Osteoblast (primary cell): ENCODE measurements at regions not wholly inside any gene's neighbourhood (a gene's known extent, or its start where the extent isn't known, plus 50 kb on each side); places are given as distances from the start of the nearest gene placed in this dataset.

ENCODE experiments used
- DNase-seq: peaks from one replicate; pipeline ENCODE4 v3.0.0; 2011; ENCODE audit warnings: low spot score, mixed read lengths; ENCODE audit not compliant: insufficient read length; ENCODE audit errors: missing footprints
- H2AFZ ChIP-seq: 2 replicates; pipeline ENCODE4 v1.6.0; 2011; ENCODE audit warnings: mild to moderate bottlenecking, low read length
- H3K27ac ChIP-seq: 2 replicates; pipeline ENCODE4 v1.5.1; 2011; ENCODE audit warnings: mild to moderate bottlenecking, low read depth, low read length, moderate library complexity
- H3K27me3 ChIP-seq: 2 replicates; pipeline ENCODE4 v1.6.0; 2012; ENCODE audit warnings: mild to moderate bottlenecking, control low read depth, inconsistent platforms, low read length, moderate library complexity; ENCODE audit not compliant: insufficient read depth
- H3K36me3 ChIP-seq: 2 replicates; pipeline ENCODE4 v1.5.1; 2011; ENCODE audit warnings: mild to moderate bottlenecking, low read length, control low read depth, moderate library complexity; ENCODE audit not compliant: insufficient read depth
- H3K4me1 ChIP-seq: 2 replicates; pipeline ENCODE4 v1.5.1; 2011; ENCODE audit warnings: mild to moderate bottlenecking, low read length, control low read depth, moderate library complexity; ENCODE audit not compliant: insufficient read depth
- H3K4me2 ChIP-seq: 2 replicates; pipeline ENCODE4 v1.6.0; 2011; ENCODE audit warnings: mild to moderate bottlenecking, low read length; ENCODE audit not compliant: insufficient read depth
- H3K4me3 ChIP-seq: fragments of 200-600 bp; sonication (generic); 3 replicates; pipeline ENCODE4 v1.5.1; 2012; ENCODE audit warnings: mild to moderate bottlenecking, low read length, inconsistent platforms; ENCODE audit not compliant: insufficient read depth
- H3K79me2 ChIP-seq: 2 replicates; pipeline ENCODE4 v1.6.0; 2012; ENCODE audit warnings: mild to moderate bottlenecking, low read length, control low read depth, inconsistent platforms; ENCODE audit not compliant: insufficient read depth
- H3K9me3 ChIP-seq: 2 replicates; pipeline ENCODE4 v1.5.1; 2011; ENCODE audit warnings: low read depth, low read length, control low read depth
- H4K20me1 ChIP-seq: 2 replicates; pipeline ENCODE4 v1.6.0; 2012; ENCODE audit warnings: mild to moderate bottlenecking, low read length, control low read depth; ENCODE audit not compliant: insufficient read depth
- TF ChIP-seq, protein P1 (sequence below): IDR thresholded peaks from 2 replicates; pipeline ENCODE4 v1.5.1; 2011; ENCODE audit warnings: mild to moderate bottlenecking, low read depth, low read length, moderate library complexity; ENCODE audit errors: extremely low read depth

- Histone ChIP-seq H3K27ac (no peak overlapping the region), H3K4me2 (no peak overlapping the region), H3K79me2 (no peaks in the 10 kb centered on the region), H4K20me1 (no peaks in the 10 kb centered on the region), H2AFZ (no peak overlapping the region), H3K4me3 (no peak overlapping the region), H3K36me3 (no peaks in the 10 kb centered on the region), H3K27me3 (no peaks in the 10 kb centered on the region), H3K4me1 (no peaks in the 10 kb centered on the region), H3K9me3 (no peaks in the 10 kb centered on the region)
- no peak for DNase-seq
- TF ChIP-seq, protein P1, sequence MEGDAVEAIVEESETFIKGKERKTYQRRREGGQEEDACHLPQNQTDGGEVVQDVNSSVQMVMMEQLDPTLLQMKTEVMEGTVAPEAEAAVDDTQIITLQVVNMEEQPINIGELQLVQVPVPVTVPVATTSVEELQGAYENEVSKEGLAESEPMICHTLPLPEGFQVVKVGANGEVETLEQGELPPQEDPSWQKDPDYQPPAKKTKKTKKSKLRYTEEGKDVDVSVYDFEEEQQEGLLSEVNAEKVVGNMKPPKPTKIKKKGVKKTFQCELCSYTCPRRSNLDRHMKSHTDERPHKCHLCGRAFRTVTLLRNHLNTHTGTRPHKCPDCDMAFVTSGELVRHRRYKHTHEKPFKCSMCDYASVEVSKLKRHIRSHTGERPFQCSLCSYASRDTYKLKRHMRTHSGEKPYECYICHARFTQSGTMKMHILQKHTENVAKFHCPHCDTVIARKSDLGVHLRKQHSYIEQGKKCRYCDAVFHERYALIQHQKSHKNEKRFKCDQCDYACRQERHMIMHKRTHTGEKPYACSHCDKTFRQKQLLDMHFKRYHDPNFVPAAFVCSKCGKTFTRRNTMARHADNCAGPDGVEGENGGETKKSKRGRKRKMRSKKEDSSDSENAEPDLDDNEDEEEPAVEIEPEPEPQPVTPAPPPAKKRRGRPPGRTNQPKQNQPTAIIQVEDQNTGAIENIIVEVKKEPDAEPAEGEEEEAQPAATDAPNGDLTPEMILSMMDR, result no peak
Observed at GRCh38 chr5:103953601-103954382, 391.2 kb upstream of the NUDT12 start.

- Histone ChIP-seq H3K4me2 (no peak overlapping the region), H2AFZ (no peak overlapping the region), H3K9me3 (no peaks in the 10 kb centered on the region), H3K36me3 (no peaks in the 10 kb centered on the region), H4K20me1 (no peaks in the 10 kb centered on the region), H3K27ac (no peak overlapping the region), H3K79me2 (no peaks in the 10 kb centered on the region), H3K4me1 (no peaks in the 10 kb centered on the region), H3K27me3 (no peaks in the 10 kb centered on the region), H3K4me3 (no peak overlapping the region)
- TF ChIP-seq, protein P1, result no peak
- DNase-seq, result no peak
Observed at GRCh38 chr5:103951776-103952175, 389.2 kb upstream of the NUDT12 start.

- no peak overlapping the region for H3K4me3 ChIP-seq
- no peak overlapping the region for H3K4me2 ChIP-seq
- H3K27ac ChIP-seq, result no peak overlapping the region
- H3K4me1 ChIP-seq, result no peaks in the 10 kb centered on the region
- no peaks in the 10 kb centered on the region for H3K79me2 ChIP-seq
- H3K36me3 ChIP-seq, result no peaks in the 10 kb centered on the region
- TF ChIP-seq, protein P1, result no peak
- H3K9me3 ChIP-seq, result no peaks in the 10 kb centered on the region
- H4K20me1 ChIP-seq, result no peaks in the 10 kb centered on the region
- no peaks in the 10 kb centered on the region for H3K27me3 ChIP-seq
- H2AFZ ChIP-seq, result peak overlapping the region; percentile 52
- DNase-seq, result no peak
Observed at GRCh38 chr5:103943230-103943629, 380.6 kb upstream of the NUDT12 start.

- no peaks in the 10 kb centered on the region for H4K20me1 ChIP-seq
- H3K79me2 ChIP-seq, result no peaks in the 10 kb centered on the region
- H3K4me3 ChIP-seq, result no peak overlapping the region
- DNase-seq, result no peak
- H3K27ac ChIP-seq, result no peak overlapping the region
- peak overlapping the region; percentile 52 for H2AFZ ChIP-seq
- no peaks in the 10 kb centered on the region for H3K4me1 ChIP-seq
- no peaks in the 10 kb centered on the region for H3K9me3 ChIP-seq
- H3K4me2 ChIP-seq, result no peak overlapping the region
- no peaks in the 10 kb centered on the region for H3K27me3 ChIP-seq
- TF ChIP-seq, protein P1, result peak; percentile 45
- H3K36me3 ChIP-seq, result no peaks in the 10 kb centered on the region
Observed at GRCh38 chr5:103942587-103943186, 380.1 kb upstream of the NUDT12 start.
